ENCODE measurements at regions not wholly inside any gene's neighbourhood (a gene's known extent, or its start where the extent isn't known, plus 50 kb on each side); places are given as distances from the start of the nearest gene placed in this dataset.

GRCh38 chr18:22658318-22658717, 240.6 kb upstream of the CTAGE1 start:
- Histone ChIP-seq H3K27ac (ENCODE audit: low read depth, low read length) (no peak overlapping the region), H3K4me3 (replicated peaks in 1 of 2; ENCODE audit: low read depth in 1 of 2, low read length in 2 of 2) (no peak overlapping the region), H3K9ac (ENCODE audit: low read length) (no peak overlapping the region), H3K9me2 (ENCODE audit: insufficient read depth) (no peaks in the 10 kb centered on the region), H3K79me2 (ENCODE audit: insufficient read depth, low read length) (no peaks in the 10 kb centered on the region), H4K20me1 (ENCODE audit: insufficient read depth) (no peaks in the 10 kb centered on the region), H3K4me2 (ENCODE audit: low read length) (no peak overlapping the region), H2AFZ (ENCODE audit: low read depth, low read length, poor library complexity, severe bottlenecking) (no peak overlapping the region), H3K27me3 (ENCODE audit: insufficient read depth, low read length) (no peaks in the 10 kb centered on the region), H3K9me3 (ENCODE audit: control insufficient read depth in 1 of 2, insufficient read depth in 1 of 2, low read depth in 1 of 2, low read length in 2 of 2) (peaks cover 4 to 7% of the 10 kb centered on the region in 2 experiments; a peak in 2 of 4 replicates), H3K36me3 (ENCODE audit: control insufficient read depth in 1 of 2, insufficient read depth in 2 of 2, low read length in 2 of 2) (no peaks in the 10 kb centered on the region), H3K4me1 (ENCODE audit: control insufficient read depth in 1 of 2, insufficient read depth in 2 of 2, low read length in 2 of 2) (no peaks in the 10 kb centered on the region)
- BruUV-seq (replicated peaks) = no TSS peak
- ATAC-seq (no peak), DNase-seq (ENCODE audit: low read depth, low spot score) (no peak)
- CTCF ChIA-PET = no interaction called here
- RAD21 ChIA-PET (ENCODE audit: low non-redundant PET in 1 of 2, low total read pairs in 2 of 2, uncharacterized antibody in 2 of 2, unreplicated experiment in 2 of 2) = no interaction called here
- POLR2A ChIA-PET = no interaction called here
- no peak for TF ChIP-seq ZNF274 (IDR thresholded peaks at IDR 0.05; ENCODE audit: low read depth, low read length)
- TF ChIP-seq EZH2phosphoT487 (IDR thresholded peaks at IDR 0.05; ENCODE audit: borderline replicate concordance) = no peak
- no peak for TF ChIP-seq REST (IDR thresholded peaks at IDR 0.05; ENCODE audit: low read depth)
- TF ChIP-seq, protein P1, sequence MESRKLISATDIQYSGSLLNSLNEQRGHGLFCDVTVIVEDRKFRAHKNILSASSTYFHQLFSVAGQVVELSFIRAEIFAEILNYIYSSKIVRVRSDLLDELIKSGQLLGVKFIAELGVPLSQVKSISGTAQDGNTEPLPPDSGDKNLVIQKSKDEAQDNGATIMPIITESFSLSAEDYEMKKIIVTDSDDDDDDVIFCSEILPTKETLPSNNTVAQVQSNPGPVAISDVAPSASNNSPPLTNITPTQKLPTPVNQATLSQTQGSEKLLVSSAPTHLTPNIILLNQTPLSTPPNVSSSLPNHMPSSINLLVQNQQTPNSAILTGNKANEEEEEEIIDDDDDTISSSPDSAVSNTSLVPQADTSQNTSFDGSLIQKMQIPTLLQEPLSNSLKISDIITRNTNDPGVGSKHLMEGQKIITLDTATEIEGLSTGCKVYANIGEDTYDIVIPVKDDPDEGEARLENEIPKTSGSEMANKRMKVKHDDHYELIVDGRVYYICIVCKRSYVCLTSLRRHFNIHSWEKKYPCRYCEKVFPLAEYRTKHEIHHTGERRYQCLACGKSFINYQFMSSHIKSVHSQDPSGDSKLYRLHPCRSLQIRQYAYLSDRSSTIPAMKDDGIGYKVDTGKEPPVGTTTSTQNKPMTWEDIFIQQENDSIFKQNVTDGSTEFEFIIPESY (IDR thresholded peaks at IDR 0.05; ENCODE audit: extremely low read depth, insufficient replicate concordance, low read length) = no peak
- no peak for TF ChIP-seq YY1 (IDR thresholded peaks at IDR 0.05; ENCODE audit: extremely low read depth, insufficient replicate concordance, low read depth, low read length)
- no peak for TF ChIP-seq CEBPB (IDR thresholded peaks at IDR 0.05; ENCODE audit: low read depth)
- TF ChIP-seq JUND (IDR thresholded peaks at IDR 0.05) = no peak
- no peak for TF ChIP-seq SIN3A (IDR thresholded peaks at IDR 0.05; ENCODE audit: low read depth)
- TF ChIP-seq, protein P2, sequence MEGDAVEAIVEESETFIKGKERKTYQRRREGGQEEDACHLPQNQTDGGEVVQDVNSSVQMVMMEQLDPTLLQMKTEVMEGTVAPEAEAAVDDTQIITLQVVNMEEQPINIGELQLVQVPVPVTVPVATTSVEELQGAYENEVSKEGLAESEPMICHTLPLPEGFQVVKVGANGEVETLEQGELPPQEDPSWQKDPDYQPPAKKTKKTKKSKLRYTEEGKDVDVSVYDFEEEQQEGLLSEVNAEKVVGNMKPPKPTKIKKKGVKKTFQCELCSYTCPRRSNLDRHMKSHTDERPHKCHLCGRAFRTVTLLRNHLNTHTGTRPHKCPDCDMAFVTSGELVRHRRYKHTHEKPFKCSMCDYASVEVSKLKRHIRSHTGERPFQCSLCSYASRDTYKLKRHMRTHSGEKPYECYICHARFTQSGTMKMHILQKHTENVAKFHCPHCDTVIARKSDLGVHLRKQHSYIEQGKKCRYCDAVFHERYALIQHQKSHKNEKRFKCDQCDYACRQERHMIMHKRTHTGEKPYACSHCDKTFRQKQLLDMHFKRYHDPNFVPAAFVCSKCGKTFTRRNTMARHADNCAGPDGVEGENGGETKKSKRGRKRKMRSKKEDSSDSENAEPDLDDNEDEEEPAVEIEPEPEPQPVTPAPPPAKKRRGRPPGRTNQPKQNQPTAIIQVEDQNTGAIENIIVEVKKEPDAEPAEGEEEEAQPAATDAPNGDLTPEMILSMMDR (IDR thresholded peaks at IDR 0.05 in 2 of 3, conservative IDR thresholded peaks at IDR 0.05 in 1 of 3; ENCODE audit: borderline replicate concordance in 1 of 3, insufficient read depth in 1 of 3, low read depth in 2 of 3, low read length in 2 of 3) = no peak
- TF ChIP-seq, protein P3, sequence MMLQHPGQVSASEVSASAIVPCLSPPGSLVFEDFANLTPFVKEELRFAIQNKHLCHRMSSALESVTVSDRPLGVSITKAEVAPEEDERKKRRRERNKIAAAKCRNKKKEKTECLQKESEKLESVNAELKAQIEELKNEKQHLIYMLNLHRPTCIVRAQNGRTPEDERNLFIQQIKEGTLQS (IDR thresholded peaks at IDR 0.05) = no peak
- TF ChIP-seq TCF7L2 (IDR thresholded peaks at IDR 0.05; ENCODE audit: borderline replicate concordance, extremely low read depth, insufficient read depth, insufficient read length) = no peak
- TF ChIP-seq SRF (IDR thresholded peaks at IDR 0.05; ENCODE audit: low read depth) = no peak
- intact Hi-C loops (cut with micrococcal nuclease) = no loop called here

All from HCT116 (cell line).